HEK293 (cell line): ENCODE measurements at regions not wholly inside any gene's neighbourhood (a gene's known extent, or its start where the extent isn't known, plus 50 kb on each side); places are given as distances from the start of the nearest gene placed in this dataset.
"Not testable (repeated sequence)": the region's sequence is repeated elsewhere in the genome, so short reads cannot be mapped to it uniquely, and the experiment has no call there.

ENCODE experiments used
- CTCF ChIA-PET: fragments of 350-600 bp; formaldehyde crosslinking; extraction: SDS; loops from one replicate; lab custom pipeline; 2021; ENCODE audit warnings: antibody characterized with exemption; lab: Yijun Ruan, JAX
- POLR2A ChIA-PET: fragments of 300-600 bp; formaldehyde crosslinking; extraction: SDS; loops from one replicate; lab custom pipeline; 2020; ENCODE audit warnings: antibody characterized with exemption, inconsistent platforms; lab: Yijun Ruan, JAX
- H3K27ac ChIP-seq: fragments of 200-500 bp; sonication (Bioruptor generic); 2 replicates; pipeline ENCODE4 v1.5.1; 2014; ENCODE audit warnings: low read depth, low read length, control low read depth, inconsistent platforms; ENCODE audit errors: extremely low read depth
- H3K36me3 ChIP-seq, 2 experiments: fragments of 200-500 bp in 1 of 2; sonication (Bioruptor generic) in 1 of 2; 1 replicate in 1 of 2; 2 replicates in 1 of 2; pipeline ENCODE4 v1.5.1; 2014 to 2017; ENCODE audit warnings: inconsistent platforms in 2 of 2, low read length in 2 of 2; ENCODE audit not compliant: control insufficient read depth in 2 of 2, insufficient read depth in 1 of 2
- H3K4me1 ChIP-seq: fragments of 200-500 bp; sonication (Bioruptor generic); 2 replicates; pipeline ENCODE4 v1.5.1; 2014; ENCODE audit warnings: mild to moderate bottlenecking, low read length, inconsistent platforms; ENCODE audit not compliant: control insufficient read depth, insufficient read depth
- H3K4me3 ChIP-seq: 2 replicates; pipeline ENCODE4 v1.5.1; 2011; ENCODE audit warnings: low read depth, mild to moderate bottlenecking, control low read depth, low read length, moderate library complexity
- H3K9me3 ChIP-seq: fragments of 200-500 bp; sonication (Bioruptor generic); 2 replicates; pipeline ENCODE4 v1.5.1; 2014; ENCODE audit warnings: low read depth, low read length, inconsistent platforms; ENCODE audit not compliant: control insufficient read depth, insufficient read depth
- KLF16 ChIP-seq: fragments of 450-650 bp; formaldehyde crosslinking; IDR thresholded peaks from 2 replicates; pipeline ENCODE4 v1.5.1; 2017; ENCODE audit warnings: missing biosample characterization, missing genetic modification characterization
- KLF7 ChIP-seq: fragments of 450-650 bp; formaldehyde crosslinking; IDR thresholded peaks from 2 replicates; pipeline ENCODE4 v1.5.1; 2016; ENCODE audit warnings: missing biosample characterization, missing genetic modification characterization, borderline replicate concordance
- MYNN ChIP-seq: fragments of 450-650 bp; formaldehyde crosslinking; IDR thresholded peaks from 2 replicates; pipeline ENCODE4 v1.5.1; 2016; ENCODE audit warnings: missing biosample characterization, missing genetic modification characterization, borderline replicate concordance
- ZBTB20 ChIP-seq: fragments of 450-650 bp; formaldehyde crosslinking; IDR thresholded peaks from 2 replicates; pipeline ENCODE4 v1.5.1; 2016; ENCODE audit warnings: missing biosample characterization, missing genetic modification characterization
- ZNF140 ChIP-seq: fragments of 450-650 bp; formaldehyde crosslinking; IDR thresholded peaks from 2 replicates; pipeline ENCODE4 v1.5.1; 2016; ENCODE audit warnings: missing biosample characterization, missing genetic modification characterization
- ZNF302 ChIP-seq: fragments of 450-650 bp; formaldehyde crosslinking; IDR thresholded peaks from 2 replicates; pipeline ENCODE4 v1.5.1; 2016; ENCODE audit warnings: missing biosample characterization, missing genetic modification characterization, low read depth
- ZNF354C ChIP-seq: fragments of 450-650 bp; formaldehyde crosslinking; IDR thresholded peaks from 2 replicates; pipeline ENCODE4 v1.5.1; 2016; ENCODE audit warnings: missing biosample characterization, missing genetic modification characterization, low read depth, borderline replicate concordance
- ZNF629 ChIP-seq: fragments of 450-650 bp; formaldehyde crosslinking; IDR thresholded peaks from 2 replicates; pipeline ENCODE4 v1.5.1; 2017; ENCODE audit warnings: missing biosample characterization, missing genetic modification characterization
- ZSCAN16 ChIP-seq: fragments of 450-650 bp; formaldehyde crosslinking; IDR thresholded peaks from 2 replicates; pipeline ENCODE4 v1.5.1; 2016; ENCODE audit warnings: missing biosample characterization, missing genetic modification characterization
- TF ChIP-seq, protein P1 (sequence below): fragments of 450-650 bp; formaldehyde crosslinking; conservative IDR thresholded peaks from 2 replicates; pipeline ENCODE4 v1.5.1; 2016; ENCODE audit warnings: low read depth, missing biosample characterization, missing genetic modification characterization
- TF ChIP-seq, protein P2 (sequence below): fragments of 450-650 bp; formaldehyde crosslinking; IDR thresholded peaks from 2 replicates; pipeline ENCODE4 v1.5.1; 2016; ENCODE audit warnings: missing biosample characterization, missing genetic modification characterization
- TF ChIP-seq, protein P3 (sequence below): fragments of 450-650 bp; formaldehyde crosslinking; IDR thresholded peaks from 2 replicates; pipeline ENCODE4 v1.5.1; 2017; ENCODE audit warnings: missing biosample characterization, missing genetic modification characterization
- TF ChIP-seq, protein P4 (sequence below): fragments of 450-650 bp; formaldehyde crosslinking; IDR thresholded peaks from 2 replicates; pipeline ENCODE4 v1.5.1; 2016; ENCODE audit warnings: missing biosample characterization, missing genetic modification characterization, low read depth
- TF ChIP-seq, protein P5 (sequence below): fragments of 450-650 bp; IDR thresholded peaks from 2 replicates; pipeline ENCODE4 v1.5.1; 2018; ENCODE audit warnings: missing biosample characterization, missing genetic modification characterization

DNA sequence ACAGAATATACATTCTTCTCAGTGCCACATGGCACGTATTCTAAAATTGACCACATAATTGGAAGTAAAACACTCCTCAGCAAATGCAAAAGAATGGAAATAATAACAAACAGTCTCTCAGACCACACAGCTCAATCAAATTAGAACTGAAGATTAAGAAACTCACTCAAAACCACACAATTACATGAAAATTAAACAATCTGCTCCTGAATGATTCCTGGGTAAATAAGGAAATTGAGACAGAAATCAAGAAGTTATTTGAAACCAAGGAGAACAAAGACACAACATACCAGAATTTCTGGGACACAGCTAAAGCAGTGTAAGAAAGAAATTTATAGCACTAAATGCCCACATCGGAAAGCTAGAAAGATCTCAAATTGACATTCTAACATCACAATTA, 637.3 kb downstream of the ANKRD50 start:
- H3K36me3 ChIP-seq, H3K4me1 ChIP-seq, H3K27ac ChIP-seq, H3K9me3 ChIP-seq, POLR2A ChIA-PET, H3K4me3 ChIP-seq: not testable (repeated sequence)
- CTCF ChIA-PET, result interaction anchor here (0.6 kb wide), 2 partner anchors 28 to 39 kb away, joined by 4 to 7 read pairs; no protein-coding TSS in a partner anchor

DNA sequence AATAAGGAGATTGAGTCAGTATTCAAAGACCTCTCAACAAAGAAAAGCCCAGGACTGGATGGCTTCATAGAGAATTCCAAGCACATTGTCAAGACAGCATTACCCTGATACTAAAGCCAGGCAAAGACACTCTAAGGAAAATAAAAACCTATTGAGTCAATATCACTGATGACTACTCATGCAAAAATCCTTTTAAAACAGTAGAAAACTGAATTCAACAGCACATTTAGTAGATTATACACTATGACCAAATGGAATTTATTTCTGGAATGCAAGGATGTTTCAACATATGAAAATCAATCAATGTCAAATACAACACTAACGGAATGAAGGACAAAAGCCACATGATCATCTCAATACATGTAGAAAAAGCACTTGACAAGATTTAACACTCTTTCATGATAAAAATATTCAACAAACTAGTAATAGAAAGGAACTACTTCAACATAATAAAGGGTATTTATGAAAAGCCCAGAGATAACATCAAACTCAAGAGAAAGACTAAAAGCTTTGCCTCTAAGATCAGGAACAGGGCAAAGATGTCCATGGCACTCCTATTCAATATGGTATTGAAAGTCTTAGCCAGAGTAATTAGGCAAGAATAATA, 633.3 kb downstream of the ANKRD50 start:
- no peaks in the 10 kb centered on the region for H3K9me3 ChIP-seq
- ChIA-PET CTCF (no interaction called here), POLR2A (no interaction called here)
- no peak for TF ChIP-seq ZNF140 (tag by site-specific recombination)
- TF ChIP-seq ZNF354C (tag by site-specific recombination), result no peak
- TF ChIP-seq ZSCAN16 (tag by site-specific recombination), result no peak
- TF ChIP-seq, protein P1, sequence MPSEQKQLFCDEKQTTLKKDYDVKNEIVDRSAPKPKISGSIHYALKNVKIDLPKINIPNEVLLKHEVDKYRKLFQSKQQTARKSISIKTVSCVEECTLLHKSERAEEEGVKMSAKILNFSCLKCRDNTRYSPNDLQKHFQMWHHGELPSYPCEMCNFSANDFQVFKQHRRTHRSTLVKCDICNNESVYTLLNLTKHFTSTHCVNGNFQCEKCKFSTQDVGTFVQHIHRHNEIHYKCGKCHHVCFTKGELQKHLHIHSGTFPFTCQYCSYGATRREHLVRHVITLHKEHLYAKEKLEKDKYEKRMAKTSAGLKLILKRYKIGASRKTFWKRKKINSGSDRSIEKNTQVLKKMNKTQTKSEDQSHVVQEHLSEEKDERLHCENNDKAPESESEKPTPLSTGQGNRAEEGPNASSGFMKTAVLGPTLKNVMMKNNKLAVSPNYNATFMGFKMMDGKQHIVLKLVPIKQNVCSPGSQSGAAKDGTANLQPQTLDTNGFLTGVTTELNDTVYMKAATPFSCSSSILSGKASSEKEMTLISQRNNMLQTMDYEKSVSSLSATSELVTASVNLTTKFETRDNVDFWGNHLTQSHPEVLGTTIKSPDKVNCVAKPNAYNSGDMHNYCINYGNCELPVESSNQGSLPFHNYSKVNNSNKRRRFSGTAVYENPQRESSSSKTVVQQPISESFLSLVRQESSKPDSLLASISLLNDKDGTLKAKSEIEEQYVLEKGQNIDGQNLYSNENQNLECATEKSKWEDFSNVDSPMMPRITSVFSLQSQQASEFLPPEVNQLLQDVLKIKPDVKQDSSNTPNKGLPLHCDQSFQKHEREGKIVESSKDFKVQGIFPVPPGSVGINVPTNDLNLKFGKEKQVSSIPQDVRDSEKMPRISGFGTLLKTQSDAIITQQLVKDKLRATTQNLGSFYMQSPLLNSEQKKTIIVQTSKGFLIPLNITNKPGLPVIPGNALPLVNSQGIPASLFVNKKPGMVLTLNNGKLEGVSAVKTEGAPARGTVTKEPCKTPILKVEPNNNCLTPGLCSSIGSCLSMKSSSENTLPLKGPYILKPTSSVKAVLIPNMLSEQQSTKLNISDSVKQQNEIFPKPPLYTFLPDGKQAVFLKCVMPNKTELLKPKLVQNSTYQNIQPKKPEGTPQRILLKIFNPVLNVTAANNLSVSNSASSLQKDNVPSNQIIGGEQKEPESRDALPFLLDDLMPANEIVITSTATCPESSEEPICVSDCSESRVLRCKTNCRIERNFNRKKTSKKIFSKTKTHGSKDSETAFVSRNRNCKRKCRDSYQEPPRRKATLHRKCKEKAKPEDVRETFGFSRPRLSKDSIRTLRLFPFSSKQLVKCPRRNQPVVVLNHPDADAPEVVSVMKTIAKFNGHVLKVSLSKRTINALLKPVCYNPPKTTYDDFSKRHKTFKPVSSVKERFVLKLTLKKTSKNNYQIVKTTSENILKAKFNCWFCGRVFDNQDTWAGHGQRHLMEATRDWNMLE (tag by site-specific recombination), result no peak
- TF ChIP-seq KLF7 (tag by site-specific recombination), result no peak
- no peak for TF ChIP-seq ZNF302 (tag by site-specific recombination)
- no peak for TF ChIP-seq MYNN (tag by site-specific recombination)
- no peak for TF ChIP-seq KLF16
- TF ChIP-seq, protein P2, sequence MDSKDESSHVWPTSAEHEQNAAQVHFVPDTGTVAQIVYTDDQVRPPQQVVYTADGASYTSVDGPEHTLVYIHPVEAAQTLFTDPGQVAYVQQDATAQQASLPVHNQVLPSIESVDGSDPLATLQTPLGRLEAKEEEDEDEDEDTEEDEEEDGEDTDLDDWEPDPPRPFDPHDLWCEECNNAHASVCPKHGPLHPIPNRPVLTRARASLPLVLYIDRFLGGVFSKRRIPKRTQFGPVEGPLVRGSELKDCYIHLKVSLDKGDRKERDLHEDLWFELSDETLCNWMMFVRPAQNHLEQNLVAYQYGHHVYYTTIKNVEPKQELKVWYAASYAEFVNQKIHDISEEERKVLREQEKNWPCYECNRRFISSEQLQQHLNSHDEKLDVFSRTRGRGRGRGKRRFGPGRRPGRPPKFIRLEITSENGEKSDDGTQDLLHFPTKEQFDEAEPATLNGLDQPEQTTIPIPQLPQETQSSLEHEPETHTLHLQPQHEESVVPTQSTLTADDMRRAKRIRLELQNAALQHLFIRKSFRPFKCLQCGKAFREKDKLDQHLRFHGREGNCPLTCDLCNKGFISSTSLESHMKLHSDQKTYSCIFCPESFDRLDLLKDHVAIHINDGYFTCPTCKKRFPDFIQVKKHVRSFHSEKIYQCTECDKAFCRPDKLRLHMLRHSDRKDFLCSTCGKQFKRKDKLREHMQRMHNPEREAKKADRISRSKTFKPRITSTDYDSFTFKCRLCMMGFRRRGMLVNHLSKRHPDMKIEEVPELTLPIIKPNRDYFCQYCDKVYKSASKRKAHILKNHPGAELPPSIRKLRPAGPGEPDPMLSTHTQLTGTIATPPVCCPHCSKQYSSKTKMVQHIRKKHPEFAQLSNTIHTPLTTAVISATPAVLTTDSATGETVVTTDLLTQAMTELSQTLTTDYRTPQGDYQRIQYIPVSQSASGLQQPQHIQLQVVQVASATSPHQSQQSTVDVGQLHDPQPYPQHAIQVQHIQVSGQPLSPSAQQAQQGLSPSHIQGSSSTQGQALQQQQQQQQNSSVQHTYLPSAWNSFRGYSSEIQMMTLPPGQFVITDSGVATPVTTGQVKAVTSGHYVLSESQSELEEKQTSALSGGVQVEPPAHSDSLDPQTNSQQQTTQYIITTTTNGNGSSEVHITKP (tag by site-specific recombination), result no peak
- no peak for TF ChIP-seq ZBTB20 (tag by site-specific recombination)
- TF ChIP-seq, protein P3, sequence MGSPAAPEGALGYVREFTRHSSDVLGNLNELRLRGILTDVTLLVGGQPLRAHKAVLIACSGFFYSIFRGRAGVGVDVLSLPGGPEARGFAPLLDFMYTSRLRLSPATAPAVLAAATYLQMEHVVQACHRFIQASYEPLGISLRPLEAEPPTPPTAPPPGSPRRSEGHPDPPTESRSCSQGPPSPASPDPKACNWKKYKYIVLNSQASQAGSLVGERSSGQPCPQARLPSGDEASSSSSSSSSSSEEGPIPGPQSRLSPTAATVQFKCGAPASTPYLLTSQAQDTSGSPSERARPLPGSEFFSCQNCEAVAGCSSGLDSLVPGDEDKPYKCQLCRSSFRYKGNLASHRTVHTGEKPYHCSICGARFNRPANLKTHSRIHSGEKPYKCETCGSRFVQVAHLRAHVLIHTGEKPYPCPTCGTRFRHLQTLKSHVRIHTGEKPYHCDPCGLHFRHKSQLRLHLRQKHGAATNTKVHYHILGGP (tag by site-specific recombination), result no peak
- TF ChIP-seq ZNF629 (tag by site-specific recombination), result no peak
- TF ChIP-seq, protein P4, sequence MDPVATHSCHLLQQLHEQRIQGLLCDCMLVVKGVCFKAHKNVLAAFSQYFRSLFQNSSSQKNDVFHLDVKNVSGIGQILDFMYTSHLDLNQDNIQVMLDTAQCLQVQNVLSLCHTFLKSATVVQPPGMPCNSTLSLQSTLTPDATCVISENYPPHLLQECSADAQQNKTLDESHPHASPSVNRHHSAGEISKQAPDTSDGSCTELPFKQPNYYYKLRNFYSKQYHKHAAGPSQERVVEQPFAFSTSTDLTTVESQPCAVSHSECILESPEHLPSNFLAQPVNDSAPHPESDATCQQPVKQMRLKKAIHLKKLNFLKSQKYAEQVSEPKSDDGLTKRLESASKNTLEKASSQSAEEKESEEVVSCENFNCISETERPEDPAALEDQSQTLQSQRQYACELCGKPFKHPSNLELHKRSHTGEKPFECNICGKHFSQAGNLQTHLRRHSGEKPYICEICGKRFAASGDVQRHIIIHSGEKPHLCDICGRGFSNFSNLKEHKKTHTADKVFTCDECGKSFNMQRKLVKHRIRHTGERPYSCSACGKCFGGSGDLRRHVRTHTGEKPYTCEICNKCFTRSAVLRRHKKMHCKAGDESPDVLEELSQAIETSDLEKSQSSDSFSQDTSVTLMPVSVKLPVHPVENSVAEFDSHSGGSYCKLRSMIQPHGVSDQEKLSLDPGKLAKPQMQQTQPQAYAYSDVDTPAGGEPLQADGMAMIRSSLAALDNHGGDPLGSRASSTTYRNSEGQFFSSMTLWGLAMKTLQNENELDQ (tag by site-specific recombination), result no peak
- TF ChIP-seq, protein P5, sequence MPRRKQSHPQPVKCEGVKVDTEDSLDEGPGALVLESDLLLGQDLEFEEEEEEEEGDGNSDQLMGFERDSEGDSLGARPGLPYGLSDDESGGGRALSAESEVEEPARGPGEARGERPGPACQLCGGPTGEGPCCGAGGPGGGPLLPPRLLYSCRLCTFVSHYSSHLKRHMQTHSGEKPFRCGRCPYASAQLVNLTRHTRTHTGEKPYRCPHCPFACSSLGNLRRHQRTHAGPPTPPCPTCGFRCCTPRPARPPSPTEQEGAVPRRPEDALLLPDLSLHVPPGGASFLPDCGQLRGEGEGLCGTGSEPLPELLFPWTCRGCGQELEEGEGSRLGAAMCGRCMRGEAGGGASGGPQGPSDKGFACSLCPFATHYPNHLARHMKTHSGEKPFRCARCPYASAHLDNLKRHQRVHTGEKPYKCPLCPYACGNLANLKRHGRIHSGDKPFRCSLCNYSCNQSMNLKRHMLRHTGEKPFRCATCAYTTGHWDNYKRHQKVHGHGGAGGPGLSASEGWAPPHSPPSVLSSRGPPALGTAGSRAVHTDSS (tag by site-specific recombination), result no peak
- H3K27ac ChIP-seq, result no peak overlapping the region
- H3K4me1 ChIP-seq, result no peaks in the 10 kb centered on the region
- H3K36me3 ChIP-seq, result no peaks in the 10 kb centered on the region
- H3K4me3 ChIP-seq, result no peak overlapping the region
